Stimulated activated CD4-positive, alpha-beta T cell treated with anti-CD3 and anti-CD28 coated beads, TNF-alpha, amount 100 ng/mL, for 1 hour (primary cell): ENCODE measurements at regions not wholly inside any gene's neighbourhood (a gene's known extent, or its start where the extent isn't known, plus 50 kb on each side); places are given as distances from the start of the nearest gene placed in this dataset.
"Not testable (repeated sequence)": the region's sequence is repeated elsewhere in the genome, so short reads cannot be mapped to it uniquely, and the experiment has no call there.

ENCODE experiments used
- DNase-seq, 3 donors: peaks; one replicate each; pipeline ENCODE4 v3.0.0-alpha.2; 2020; ENCODE audit warnings: low read depth in 3 of 3, low spot score in 1 of 3

- DNase-seq, result no peak
Observed at GRCh38 chr4:13762130-13762529, 134.6 kb upstream of the BOD1L1 start.

- no peak for DNase-seq
Observed at GRCh38 chr4:13763707-13764106, 136.2 kb upstream of the BOD1L1 start.

GRCh38 chr4:13765539-13765938 lies 138.0 kb upstream of the BOD1L1 start:
- no peak for DNase-seq

GRCh38 chr4:13766761-13767540 lies 139.4 kb upstream of the BOD1L1 start:
- no peak for DNase-seq

GRCh38 chr4:13777341-13777740 lies 149.8 kb upstream of the BOD1L1 start:
- DNase-seq, result no peak

GRCh38 chr4:13778367-13778766 lies 150.8 kb upstream of the BOD1L1 start:
- no peak for DNase-seq

GRCh38 chr4:13782231-13782630 lies 154.7 kb upstream of the BOD1L1 start:
- DNase-seq, result no peak

- DNase-seq, result no peak
Observed at GRCh38 chr4:13783800-13784411, 156.4 kb upstream of the BOD1L1 start.

GRCh38 chr4:13793020-13793710 lies 165.6 kb upstream of the BOD1L1 start:
- no peak for DNase-seq

GRCh38 chr4:13794819-13795565 lies 167.5 kb upstream of the BOD1L1 start:
- no peak for DNase-seq

- no peak for DNase-seq
Observed at GRCh38 chr4:13797061-13797460, 169.5 kb upstream of the BOD1L1 start.

GRCh38 chr4:13815231-13815630 lies 187.7 kb upstream of the BOD1L1 start:
- no peak for DNase-seq

GRCh38 chr4:13816472-13816871 lies 188.9 kb upstream of the BOD1L1 start:
- DNase-seq, result no peak

GRCh38 chr4:13821522-13821921 lies 194.0 kb upstream of the BOD1L1 start:
- no peak for DNase-seq

GRCh38 chr4:13825822-13826221 lies 198.3 kb upstream of the BOD1L1 start:
- not testable (repeated sequence) for DNase-seq

- DNase-seq, result no peak
Observed at GRCh38 chr4:13829457-13829856, 201.9 kb upstream of the BOD1L1 start.

GRCh38 chr4:13830449-13830848 lies 202.9 kb upstream of the BOD1L1 start:
- DNase-seq, result no peak

GRCh38 chr4:13833171-13833804 lies 205.8 kb upstream of the BOD1L1 start:
- DNase-seq, result no peak

- DNase-seq, result no peak
Observed at GRCh38 chr4:13836946-13837912, 209.7 kb upstream of the BOD1L1 start.
